ENCODE measurements at regions not wholly inside any gene's neighbourhood (a gene's known extent, or its start where the extent isn't known, plus 50 kb on each side); places are given as distances from the start of the nearest gene placed in this dataset.
"Not testable (repeated sequence)": the region's sequence is repeated elsewhere in the genome, so short reads cannot be mapped to it uniquely, and the experiment has no call there.

DNA sequence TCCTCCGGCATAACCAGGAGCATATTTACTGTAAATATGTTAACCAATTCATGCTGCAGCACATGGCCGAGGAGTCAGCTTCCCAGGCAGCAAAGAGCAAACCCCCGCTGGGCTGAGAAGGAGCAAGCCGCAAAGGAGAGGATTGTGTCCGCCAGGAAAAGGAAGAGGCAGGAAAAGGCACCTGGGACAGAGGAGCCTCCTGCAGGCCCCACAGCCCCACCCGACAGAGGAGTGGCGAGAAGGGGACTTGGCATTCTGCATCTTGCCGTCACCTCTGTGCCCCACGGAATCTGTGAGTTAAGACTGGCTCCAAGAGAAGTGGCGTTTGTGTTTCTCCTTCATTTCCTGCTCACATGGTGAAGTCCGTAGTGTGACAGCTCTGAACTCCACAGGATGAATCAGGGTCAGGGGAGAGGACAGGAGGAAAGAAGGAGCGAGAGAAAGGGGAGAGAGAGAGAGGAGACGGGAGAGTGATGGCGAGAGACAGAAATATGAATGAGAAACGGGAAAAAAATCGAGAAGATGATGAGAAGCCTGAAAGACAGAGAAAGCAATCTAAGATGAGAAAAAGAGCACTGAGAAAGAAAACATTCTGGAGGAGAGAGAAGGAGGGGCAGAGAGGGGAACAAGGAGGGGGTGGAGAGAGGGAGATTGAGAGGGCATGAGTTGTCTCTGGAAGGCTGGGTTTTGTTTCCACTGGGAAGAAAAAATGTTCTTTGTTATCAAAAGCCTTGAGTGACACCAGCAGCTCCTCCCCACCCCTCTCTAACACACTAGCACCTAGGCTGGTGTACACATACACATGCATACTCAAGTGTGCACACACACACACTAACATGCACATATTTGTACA is 489.6 kb downstream of the MN1 start:
- no peak for DNase-seq (ENCODE audit: low read depth in 2 of 2)

DNA sequence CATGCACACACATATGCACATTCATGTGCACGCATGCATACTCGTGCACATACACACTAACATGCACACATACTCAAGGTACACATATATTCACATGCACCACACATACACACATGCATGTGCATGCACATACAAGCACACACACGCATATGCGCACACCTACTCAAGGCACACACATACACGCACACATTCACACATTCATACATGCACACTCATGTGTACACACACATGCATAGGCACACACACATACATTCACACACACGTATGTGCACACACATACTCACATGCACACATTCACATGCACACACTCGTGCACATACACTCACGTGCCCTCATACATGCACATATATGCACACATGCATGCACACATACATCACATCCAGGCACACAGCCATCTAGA is 489.0 kb downstream of the MN1 start:
- no peak for DNase-seq (ENCODE audit: low read depth in 2 of 2)

DNA sequence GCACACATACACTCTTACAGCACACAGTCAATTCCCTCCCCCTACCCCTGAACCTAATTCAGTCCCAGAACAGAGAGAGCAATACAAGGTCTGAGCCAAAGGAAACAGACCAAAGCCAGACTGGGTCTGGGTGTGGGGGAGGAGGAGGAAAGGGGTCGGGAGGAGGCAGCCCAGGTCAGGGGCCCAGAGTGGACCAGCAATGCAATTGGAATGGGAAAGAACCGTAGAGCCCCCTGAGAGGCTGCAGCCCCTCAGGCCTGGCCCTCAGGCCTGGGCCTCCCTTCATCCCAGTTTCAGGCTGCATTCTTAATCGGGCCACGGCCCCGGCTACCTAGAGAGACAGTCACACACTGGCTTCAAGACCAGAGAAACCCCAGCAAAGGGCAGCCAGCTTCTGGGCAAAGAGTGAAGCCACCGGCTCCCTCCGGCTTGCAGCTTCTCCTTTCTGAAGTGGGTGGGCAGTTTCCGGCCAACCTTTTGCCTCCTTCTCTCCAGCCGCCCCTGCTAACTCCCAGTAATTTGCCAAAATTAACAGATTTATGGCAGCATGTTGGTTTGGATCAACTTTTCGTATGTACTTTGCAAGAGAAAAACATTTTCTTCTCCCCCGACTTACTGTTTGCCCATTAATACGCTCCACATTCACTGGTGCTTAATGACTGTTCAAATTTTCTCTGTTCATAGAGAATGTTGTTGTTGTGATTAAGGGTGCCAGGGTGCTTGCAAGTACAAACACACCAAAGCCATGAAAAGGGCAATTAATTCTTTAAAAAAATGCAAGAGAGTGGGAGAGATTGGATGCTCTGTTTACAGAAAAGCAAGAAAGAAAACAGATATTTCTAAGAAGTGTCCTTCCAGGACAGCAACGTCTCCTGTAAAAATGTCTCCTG is 488.3 kb downstream of the MN1 start:
- no peak for DNase-seq (ENCODE audit: low read depth in 2 of 2)

DNA sequence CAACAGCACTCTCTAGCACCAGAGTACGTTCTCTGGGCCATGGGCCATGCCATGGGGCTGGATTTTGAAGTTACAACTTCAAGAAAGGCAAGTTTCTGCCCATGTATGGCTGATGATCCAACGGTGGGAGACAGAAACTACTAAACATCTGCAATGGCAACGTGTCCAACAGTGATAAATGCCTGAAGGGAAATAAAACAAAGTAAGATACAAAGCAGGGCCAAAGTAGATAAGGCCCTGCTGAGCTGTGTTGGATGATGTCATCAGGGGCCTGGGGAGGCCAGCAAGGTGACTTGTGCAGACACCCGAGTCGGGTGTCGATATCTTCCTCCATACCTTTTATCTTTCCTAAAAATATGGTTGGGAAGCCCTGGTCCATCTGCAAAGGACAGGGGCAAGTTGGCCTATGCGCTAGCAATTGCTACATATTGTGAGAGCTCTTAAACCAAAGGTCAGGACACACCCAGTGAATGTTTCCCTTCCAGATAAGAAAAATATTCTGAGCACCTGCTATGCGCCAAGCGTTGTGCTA is 487.2 kb downstream of the MN1 start:
- DNase-seq (ENCODE audit: low read depth in 2 of 2), result no peak

DNA sequence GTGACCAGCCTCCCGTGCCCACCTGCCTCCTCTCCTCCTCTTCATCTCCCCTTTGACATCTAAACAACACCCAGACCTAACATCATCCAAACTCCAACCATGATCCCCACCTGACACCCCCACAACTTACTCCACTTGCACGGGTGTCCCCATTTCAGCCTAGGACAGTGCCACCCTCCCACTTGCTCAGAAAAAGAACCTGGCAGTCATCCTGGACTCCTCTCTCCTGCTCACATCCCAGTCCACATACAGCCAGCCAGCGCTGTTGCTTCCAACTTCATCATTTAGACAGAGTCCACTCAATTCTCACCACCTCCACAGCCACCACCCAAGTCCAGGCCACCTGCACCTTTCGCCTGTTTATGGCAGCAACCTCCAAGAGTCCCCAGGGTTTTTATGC is 485.7 kb downstream of the MN1 start:
- DNase-seq (ENCODE audit: low read depth in 2 of 2), result no peak

DNA sequence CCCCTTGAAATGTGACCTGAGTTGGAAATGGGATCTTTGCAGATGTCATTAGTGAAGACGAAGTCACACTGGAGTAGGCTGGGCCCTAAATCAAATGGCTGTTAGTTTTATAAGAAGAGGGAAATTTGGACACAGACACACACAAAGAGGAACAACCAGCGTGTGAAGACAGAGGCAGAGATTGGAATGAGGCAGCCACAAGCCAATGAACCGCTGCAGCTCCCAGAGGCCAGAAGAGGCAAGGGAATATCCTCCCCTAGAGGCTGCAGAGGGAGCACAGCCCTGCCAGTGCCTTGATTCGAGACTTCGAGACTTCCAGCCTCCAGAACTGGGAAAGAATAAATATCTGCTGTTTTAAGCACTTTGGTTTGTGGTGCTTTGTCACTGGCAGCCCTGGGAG is 484.5 kb downstream of the MN1 start:
- no peak for DNase-seq (ENCODE audit: low read depth in 2 of 2)

DNA sequence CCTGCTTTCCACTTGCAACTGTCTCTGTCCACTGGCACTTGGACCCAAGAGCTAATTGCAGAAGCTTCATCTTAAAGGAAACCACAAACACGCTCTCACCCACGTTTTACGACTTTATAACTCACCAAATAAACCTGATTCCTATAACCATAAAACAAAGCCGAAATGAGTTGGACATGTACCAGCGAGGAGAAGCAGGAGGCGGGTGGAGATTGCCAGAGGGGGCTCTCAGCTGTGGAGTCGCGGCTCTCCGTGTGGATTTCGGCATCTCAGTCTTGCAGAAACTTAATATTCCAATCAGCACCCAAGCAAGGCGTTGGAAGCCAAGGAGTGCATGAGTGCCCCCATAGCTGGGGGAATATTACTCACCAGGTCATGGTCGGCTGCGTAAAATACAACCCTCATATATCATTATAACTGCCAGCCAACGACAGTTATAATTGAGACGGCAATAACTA is 483.6 kb downstream of the MN1 start:
- no peak for DNase-seq (ENCODE audit: low read depth in 2 of 2)

DNA sequence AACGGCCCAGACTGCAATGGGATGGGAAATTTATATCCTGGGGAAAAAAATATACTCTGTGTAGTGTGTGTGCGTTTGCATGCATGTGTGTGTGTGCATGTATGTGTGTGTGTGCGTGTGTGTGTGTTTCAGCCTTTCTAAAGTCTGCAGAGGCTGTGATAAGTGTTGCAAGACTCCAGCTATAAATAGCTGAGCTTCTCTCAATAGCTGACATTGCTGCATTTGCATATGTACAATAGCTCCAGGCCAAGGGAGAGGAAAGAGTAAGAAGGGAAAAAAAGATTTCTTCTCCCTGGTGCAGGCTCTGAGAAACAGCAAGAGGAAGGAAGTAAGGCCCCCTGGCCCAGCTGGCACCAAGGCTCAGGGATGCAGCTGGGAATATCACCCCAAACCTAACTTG is 483.0 kb downstream of the MN1 start:
- no peak for DNase-seq (ENCODE audit: low read depth in 2 of 2)

DNA sequence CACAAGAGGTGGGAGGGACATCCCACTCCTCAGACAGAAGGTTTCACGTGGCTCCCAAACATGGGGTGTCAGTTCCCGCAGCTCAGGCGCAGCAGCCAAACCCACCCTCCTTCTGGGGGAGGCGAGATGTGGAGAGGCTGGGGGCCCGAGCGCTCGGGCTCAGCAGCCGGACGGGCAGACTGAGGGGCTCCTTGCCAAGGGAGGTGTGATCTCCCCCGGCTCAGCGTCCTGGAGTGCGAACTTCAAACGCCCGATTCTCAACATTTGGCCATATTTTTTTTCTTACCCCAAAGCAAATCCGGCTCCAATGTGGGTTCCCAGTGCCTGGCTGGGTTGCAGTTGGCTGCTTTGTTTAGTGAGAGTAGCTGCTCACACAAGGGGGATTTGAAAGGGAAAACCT is 477.9 kb downstream of the MN1 start:
- DNase-seq (ENCODE audit: low read depth in 2 of 2), result no peak

DNA sequence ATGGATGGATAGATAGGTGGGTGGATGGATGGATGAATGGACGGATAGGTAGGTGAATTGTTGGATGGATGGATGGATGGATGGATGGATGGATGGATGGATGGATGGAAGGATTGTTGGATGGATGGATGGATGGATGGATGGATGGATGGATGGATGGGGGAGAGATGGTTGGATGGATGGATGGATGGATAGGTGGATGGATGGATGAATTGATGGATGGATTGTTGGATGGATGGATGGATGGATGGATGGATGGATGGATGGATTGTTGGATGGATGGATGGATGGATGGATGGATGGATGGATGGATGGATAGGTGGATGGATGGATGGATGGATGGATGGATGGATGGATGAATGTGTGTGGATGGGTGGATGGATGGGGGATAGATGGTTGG is 476.6 kb downstream of the MN1 start:
- not testable (repeated sequence) for DNase-seq (ENCODE audit: low read depth in 2 of 2)

DNA sequence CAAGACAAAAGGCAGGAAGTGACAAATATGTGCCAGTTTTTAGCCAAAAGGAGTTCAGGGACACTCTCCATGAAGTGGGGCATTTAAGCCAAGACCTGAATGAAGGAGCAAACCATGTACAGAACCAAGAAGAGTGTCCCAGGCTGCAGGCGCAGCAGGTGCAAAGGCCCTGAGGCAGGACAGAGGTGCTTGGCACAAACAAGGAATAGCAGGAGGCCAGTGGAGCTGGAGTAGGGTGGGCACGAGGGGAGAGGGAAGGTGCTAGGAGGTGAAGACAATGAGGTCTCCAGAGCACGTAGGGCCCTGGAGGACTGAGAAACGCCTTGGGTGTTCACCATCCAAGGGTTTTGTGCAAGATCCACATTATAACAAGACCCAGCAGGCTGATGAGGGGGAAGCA is 474.1 kb downstream of the MN1 start:
- DNase-seq (ENCODE audit: low read depth in 2 of 2), result no peak

DNA sequence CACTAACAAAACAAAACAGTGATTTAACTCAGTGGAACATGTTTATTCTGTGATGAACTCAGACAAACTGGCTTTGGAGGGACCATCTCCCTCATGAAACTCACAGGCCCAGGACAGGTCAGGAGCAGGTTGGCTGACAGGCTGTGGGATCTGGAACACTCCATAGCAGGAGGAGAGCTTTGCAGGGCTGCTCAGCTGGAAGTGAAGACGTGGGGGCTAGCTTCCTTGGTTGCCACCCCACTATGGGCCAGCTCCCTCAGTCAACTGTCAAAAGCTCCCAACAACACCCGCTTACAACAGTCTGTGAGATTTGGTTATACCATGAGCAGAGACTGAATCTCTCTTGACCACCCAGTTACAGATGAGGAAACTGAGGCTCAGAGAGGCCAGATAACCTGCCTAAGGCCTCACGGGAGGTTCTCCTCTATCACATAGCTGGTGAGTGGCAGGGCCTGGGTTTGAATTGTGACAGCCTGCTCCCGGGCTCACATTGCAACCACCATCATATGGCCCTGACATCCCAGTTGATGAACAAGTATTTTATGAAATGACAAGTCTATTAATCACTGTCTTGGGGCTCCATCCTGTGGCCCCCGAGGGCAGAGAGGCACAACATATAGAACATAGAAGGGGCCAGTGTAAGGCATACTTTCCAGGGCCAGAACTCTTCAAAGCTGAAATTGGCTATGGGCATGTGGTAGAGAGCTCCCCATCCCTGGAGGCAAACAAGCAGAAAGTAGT is 473.4 kb downstream of the MN1 start:
- no peak for DNase-seq (ENCODE audit: low read depth in 2 of 2)

DNA sequence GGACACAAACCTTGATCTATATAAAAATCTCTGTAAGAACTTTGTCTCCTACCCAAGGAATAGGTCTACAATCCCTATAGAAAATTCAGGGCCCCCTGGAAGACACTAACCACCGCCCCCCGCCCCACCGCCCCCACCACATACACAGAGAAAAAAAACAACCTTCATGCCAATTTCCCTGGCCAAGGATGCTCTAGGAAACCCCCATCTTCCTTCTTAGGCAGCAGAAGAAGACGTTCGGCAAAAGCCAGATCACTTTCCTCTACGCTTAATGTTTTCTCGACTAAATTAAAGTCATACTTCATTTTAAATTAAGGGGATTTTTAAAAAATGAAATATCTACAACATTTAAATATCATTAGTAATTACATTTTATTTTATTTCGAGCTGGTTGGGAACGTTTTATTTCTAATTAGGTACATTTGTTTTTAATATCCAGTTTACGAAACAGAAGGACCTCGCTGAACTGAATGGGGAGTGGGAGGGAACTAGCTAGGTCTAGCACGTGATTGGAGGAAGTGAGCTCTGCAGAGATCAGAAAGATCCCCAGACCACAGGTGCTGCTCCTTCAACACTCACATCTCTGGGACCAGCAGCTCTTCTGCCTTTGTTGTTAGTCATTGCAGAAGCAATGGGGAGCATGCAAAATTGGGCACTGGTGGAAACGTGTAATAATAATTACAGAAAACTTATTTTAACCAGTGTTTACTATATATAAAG is 472.3 kb downstream of the MN1 start:
- no peak for DNase-seq (ENCODE audit: low read depth in 2 of 2)

DNA sequence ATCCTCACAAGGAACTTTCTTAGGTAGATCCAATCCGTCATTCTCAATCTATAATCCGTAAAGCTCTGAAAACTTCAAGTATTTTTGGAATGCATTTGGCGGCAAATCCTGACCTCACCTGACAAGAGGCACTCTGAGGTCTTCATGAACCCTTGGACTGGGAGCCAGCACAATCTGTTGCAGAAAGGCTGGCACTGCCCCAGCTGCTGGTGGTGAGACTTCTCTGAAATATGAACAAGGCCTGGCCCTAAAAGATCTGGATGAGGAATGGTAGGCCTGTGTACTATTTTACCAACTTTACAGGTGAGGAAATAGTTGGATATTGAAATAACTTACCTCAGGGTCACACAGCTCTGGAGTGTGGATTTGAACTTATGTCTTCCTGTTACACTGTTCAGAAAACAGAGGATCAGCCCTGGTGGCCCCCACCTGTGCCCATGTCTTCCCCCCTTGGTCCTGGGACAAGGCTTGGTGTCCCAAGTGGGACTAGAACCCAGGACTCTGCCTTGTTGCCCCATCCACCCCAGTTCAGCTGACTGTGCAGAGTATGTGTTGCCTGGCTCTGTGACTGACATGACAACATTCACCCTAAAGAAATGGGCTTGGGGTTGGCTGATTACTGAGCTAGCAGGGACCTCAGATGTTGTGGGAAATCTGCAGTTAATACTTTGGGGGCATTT is 471.4 kb downstream of the MN1 start:
- DNase-seq (ENCODE audit: low read depth in 2 of 2), result no peak

DNA sequence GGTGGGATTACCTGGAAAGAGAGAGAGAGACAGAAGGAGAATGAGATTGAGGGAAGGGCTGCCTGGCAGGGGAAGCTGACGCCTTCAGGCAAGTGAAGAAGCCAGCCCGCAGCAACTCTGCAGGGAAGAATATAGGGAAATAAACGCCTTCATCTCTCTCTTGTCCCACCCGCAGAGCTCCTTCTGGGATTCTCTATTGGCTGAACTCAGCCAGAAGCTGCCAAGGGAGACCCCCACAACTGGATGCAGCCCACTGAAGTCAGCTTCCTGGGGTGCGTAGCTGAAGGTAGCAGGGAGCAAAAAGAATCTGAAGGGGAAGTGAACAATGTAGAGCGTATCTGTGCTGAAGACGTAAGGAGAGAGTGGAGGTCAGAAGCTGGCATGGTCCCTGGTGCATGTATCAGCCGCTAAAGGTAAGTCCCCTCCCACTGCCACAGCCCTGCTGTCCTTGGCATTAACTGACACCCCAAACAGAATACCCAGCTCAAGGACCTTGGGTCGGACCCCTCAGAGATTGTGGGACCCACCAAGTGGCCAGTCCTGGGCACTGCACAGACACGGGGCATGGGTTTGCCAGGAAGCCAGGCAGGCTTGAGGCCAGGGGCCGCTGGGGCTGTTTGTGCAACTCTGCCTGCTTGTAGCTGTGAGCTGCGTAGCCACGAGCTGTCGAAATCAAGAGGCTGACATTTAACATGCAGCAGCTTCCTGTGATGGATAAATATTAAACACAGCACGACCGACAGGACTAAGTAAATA is 469.9 kb downstream of the MN1 start:
- no peak for DNase-seq (ENCODE audit: low read depth in 2 of 2)

DNA sequence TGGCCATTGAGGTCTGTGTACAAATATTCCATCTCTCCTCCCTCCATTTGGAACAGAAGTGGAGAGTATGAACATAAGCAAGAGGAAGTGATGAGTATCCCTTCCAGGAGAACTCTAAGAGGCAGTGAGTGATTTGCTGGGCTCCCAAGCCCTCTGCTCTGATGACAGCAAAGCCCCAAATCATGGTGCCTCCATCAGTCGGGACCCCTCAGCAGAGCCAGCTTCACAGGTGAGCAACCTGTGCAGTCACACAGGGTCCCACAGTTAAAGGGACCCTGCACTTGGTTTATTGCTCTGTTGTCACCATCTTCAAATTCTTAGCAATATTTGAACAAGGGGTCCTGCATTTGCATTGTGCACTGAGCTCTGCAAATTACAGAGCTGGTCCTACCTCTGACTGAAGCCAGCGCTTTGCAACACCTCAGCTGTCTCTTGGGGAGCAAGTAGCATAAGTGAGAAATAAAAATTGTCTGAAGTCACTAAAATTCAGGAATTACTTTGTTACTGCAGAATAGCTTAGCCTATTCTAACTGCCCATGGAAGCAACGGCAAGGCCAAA is 466.4 kb downstream of the MN1 start:
- DNase-seq (ENCODE audit: low read depth in 2 of 2), result no peak

DNA sequence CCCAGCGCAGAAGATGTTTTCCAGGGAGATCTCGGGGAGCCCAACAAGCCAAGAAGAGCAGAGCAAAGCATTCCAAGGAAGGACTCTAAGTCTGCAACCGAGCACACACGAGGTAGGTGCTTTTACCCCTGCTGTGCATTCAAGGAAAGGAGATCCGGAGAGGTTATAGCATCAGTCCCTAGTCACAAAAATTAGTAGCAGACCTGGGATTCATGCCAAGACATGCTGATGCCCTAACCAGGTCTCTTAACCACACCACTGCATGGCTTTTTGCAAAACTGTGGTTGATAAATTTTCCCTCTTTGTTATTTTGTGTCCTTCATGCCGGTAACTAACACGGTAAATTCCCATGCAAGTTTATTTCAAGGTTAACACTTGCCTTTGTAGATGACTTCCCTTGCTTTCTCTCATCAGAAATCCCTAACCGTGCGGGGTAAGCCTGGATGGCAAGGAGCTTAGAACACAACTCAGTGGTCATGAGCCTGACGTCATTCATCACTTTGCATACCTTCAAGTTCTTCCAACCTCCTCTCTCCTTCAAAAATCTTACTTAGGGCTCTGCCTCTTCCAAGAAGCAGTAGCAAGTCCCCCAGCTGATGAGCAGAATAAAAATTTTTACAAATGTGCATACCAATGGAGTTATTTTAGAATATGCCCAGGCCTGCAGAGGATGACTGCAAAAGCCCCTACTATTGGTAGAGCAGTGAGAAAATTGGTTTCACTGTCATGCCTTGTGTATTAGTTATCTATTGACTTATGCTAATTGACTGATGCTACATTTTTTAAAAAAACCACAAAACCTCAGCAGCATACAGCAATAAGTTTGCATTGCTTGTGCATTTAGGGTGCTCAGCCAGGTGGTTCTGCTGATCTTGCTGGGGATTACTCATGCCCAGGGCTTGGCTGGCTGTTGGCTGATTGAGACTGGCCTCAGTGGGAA is 465.1 kb downstream of the MN1 start:
- DNase-seq (ENCODE audit: low read depth in 2 of 2), result no peak

DNA sequence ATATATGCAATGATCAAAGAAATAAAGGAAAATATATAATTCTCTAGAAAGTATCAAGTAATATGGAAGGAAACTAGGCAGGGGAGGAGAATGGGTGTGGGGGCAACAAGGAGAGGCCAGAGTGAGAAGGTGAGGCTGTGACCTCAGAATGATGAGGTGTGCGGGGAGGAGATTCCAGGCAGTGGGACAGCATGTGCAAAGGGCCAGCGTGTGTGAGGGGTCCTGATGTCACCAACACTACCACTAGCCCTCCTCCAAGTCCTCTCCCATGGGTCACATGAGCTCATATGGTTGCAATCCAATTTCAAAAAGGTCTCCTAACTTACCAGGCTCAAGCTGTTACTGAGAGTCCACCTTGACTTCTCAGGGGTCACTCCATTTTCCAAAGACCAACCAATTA is 463.9 kb downstream of the MN1 start:
- DNase-seq (ENCODE audit: low read depth in 2 of 2), result no peak

DNA sequence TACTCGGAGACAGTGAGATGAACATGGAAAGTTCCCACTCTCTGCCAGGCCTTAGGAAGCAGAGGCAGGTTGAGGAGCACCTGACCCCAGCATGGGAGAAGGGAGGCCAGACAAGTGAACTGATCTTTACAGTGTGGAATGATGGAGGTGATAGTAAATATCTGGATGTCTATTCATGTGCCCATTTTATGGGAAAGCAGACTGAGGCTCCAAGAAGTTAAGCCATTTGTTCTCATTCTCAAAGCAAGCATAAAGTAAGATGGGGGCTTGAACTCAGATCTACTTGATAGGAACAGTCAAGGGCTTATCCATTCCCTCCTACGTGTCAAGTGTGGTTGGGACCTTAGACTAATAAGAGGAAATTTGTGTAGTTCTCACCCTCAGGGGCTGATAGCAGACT is 461.5 kb downstream of the MN1 start:
- no peak for DNase-seq (ENCODE audit: low read depth in 2 of 2)
